ENCODE measurements at regions not wholly inside any gene's neighbourhood (a gene's known extent, or its start where the extent isn't known, plus 50 kb on each side); places are given as distances from the start of the nearest gene placed in this dataset.
"Not testable (repeated sequence)": the region's sequence is repeated elsewhere in the genome, so short reads cannot be mapped to it uniquely, and the experiment has no call there.

DNA sequence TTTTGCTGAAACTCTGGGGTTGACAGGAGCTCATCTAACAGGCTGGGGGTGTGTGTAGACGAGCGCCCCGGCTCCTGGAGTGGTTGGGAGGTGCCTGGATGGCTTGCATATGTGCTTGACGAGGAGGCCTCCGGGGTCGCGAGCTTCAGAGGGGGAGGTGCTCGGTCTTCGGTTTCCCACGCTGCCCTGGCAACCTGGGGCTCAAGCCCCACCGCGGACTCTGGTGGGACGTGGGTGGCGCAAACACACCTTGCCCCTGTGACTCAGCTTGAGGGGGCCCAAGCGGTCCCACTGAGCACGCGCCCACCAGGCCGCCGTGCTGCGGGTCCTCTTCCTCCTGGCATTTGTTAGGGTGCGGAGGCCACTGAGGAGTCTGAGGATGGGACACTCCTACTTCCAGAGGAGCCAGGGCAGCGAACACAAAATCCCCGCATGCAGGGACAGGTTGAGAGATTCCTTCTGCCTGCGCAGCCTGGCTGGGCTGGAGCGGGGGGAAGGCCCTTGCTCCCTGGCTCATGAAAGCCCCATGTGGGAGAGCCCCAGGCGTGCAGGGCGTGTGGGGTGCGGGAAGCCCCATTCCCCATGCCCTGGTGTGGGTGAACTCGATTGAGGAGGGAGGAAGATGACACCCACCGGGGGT is 357.3 kb upstream of the DEFB115 start:
- not testable (repeated sequence) for H4K20me1 ChIP-seq (ENCODE audit: insufficient read depth, low read length); H3K27me3 ChIP-seq (ENCODE audit: low read depth, low read length); H3K4me2 ChIP-seq (ENCODE audit: low read length); H3K27ac ChIP-seq (ENCODE audit: low read length); H3K4me3 ChIP-seq (ENCODE audit: low read length); H2AFZ ChIP-seq (ENCODE audit: low read depth, low read length); H3K36me3 ChIP-seq (replicated peaks; ENCODE audit: low read depth, low read length); H3K79me2 ChIP-seq (ENCODE audit: low read length); H3K4me1 ChIP-seq (ENCODE audit: low read length); H3K9ac ChIP-seq (ENCODE audit: low read length); H3K9me3 ChIP-seq (ENCODE audit: insufficient read depth, low read length)

DNA sequence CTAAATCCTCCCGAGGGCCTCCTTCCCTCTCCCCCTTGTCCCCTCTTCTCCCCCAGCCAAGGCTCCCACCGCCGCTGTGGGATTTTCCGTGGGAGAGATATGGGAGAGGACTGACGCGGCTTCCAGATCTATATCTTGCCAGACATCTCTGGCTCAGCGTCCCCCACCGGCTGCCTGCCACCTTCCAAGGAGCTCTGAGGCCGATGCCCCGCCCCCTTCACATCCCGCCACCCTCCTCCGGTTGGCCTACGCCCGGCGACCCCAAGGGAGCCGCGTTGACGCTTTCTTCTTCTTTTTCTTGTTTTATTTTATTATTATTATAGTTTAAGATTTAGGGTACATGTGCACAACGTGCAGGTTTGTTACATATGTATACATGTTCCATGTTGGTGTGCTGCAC is 352.2 kb upstream of the DEFB115 start:
- H3K4me3 ChIP-seq (ENCODE audit: low read length); H3K79me2 ChIP-seq (ENCODE audit: low read length); H3K4me2 ChIP-seq (ENCODE audit: low read length); H3K36me3 ChIP-seq (replicated peaks; ENCODE audit: low read depth, low read length); H3K27ac ChIP-seq (ENCODE audit: low read length); H3K9me3 ChIP-seq (ENCODE audit: insufficient read depth, low read length); H3K27me3 ChIP-seq (ENCODE audit: low read depth, low read length); H2AFZ ChIP-seq (ENCODE audit: low read depth, low read length); H4K20me1 ChIP-seq (ENCODE audit: insufficient read depth, low read length); H3K9ac ChIP-seq (ENCODE audit: low read length); H3K4me1 ChIP-seq (ENCODE audit: low read length): not testable (repeated sequence)

DNA sequence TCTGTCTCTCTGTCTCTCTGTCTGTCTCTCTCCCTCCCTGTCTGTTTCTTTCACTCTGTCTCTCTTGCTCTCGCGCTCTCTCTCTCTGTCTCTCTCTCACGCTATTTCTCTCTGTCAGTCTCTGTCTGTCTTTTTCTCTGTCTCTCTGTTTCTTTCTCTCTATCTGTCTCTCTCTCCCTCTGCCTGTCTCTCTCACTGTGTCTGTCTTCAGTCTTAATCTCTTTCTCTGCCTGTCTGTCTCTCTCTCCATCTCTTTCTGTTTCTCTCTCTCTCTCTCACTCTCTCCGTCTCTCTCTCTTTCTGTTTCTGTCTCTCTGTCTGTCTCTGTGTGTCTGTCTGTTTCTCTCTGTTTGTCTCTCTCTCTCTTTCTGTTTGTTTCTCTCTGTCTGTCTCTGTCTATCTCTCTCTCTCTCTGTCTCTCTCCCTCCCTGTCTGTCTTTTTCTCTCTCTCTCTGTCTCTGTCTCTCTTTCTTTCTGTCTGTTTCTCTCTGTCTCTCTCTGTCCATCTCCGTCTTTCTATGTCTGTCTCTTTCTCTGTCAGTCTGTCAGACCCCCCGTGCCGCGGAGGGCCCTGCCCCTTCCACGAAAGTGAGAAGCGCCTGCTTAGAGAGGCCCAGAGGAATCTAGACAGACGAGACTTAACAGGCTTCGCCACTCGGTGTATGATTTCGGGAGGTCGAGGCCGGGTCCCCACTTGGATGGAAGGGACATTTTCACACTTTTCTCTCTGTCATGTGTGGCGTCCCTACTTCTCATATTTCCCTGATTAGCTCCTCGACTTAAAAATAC is 346.3 kb upstream of the DEFB115 start:
- H2AFZ ChIP-seq (ENCODE audit: low read depth, low read length): no peak overlapping the region
- H4K20me1 ChIP-seq (ENCODE audit: insufficient read depth, low read length): no peaks in the 10 kb centered on the region
- H3K27me3 ChIP-seq (ENCODE audit: low read depth, low read length): no peaks in the 10 kb centered on the region
- no peaks in the 10 kb centered on the region for H3K4me1 ChIP-seq (ENCODE audit: low read length)
- no peak overlapping the region for H3K4me2 ChIP-seq (ENCODE audit: low read length)
- H3K79me2 ChIP-seq (ENCODE audit: low read length): no peaks in the 10 kb centered on the region
- no peak overlapping the region for H3K27ac ChIP-seq (ENCODE audit: low read length)
- H3K9me3 ChIP-seq (ENCODE audit: insufficient read depth, low read length): no peaks in the 10 kb centered on the region
- TF ChIP-seq, protein P1, sequence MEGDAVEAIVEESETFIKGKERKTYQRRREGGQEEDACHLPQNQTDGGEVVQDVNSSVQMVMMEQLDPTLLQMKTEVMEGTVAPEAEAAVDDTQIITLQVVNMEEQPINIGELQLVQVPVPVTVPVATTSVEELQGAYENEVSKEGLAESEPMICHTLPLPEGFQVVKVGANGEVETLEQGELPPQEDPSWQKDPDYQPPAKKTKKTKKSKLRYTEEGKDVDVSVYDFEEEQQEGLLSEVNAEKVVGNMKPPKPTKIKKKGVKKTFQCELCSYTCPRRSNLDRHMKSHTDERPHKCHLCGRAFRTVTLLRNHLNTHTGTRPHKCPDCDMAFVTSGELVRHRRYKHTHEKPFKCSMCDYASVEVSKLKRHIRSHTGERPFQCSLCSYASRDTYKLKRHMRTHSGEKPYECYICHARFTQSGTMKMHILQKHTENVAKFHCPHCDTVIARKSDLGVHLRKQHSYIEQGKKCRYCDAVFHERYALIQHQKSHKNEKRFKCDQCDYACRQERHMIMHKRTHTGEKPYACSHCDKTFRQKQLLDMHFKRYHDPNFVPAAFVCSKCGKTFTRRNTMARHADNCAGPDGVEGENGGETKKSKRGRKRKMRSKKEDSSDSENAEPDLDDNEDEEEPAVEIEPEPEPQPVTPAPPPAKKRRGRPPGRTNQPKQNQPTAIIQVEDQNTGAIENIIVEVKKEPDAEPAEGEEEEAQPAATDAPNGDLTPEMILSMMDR (IDR thresholded peaks at IDR 0.05; ENCODE audit: low read depth, low read length): no peak
- TF ChIP-seq EZH2phosphoT487 (IDR thresholded peaks at IDR 0.05; ENCODE audit: low read depth): no peak
- no peak overlapping the region for H3K9ac ChIP-seq (ENCODE audit: low read length)
- no peak overlapping the region for H3K4me3 ChIP-seq (ENCODE audit: low read length)
- no peaks in the 10 kb centered on the region for H3K36me3 ChIP-seq (replicated peaks; ENCODE audit: low read depth, low read length)

DNA sequence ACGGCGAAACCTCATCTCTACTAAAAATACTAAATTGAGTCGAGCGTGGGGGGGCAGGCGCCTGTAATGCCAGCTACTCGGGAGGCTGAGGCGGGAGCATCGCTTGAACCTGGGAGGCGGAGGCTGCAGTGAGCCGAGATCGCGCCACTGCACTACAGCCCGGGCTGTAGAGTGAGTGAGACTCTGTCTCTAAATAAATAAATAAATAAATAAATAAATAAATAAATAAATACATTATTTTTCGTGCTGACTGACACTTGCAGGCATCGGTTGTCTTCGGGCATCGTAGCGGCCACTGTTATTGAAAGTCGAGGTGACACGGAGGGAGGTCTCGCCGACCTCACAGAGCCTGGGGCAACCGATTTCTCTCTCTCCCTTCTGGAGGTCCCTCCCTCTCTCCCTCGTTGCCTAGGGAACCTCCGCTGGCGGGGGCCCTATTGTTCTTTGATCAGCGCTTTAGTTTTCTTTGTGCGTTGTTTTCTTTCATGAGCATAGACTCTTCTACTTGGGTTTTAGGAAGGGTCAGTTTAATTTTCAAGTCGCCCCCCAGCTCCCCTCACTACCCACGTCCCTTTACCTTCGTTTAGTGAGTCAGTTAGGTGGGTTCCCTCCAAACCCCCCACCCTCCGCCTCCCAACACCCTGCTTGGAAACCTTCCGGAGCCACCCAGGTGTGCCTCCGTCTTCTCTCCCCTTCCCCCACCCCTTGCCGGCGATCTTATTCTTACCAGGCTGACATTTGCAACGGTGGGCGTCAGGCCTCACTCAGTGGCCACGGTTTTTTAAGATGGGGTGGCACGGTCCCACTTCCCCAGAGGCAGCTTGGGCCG is 345.4 kb upstream of the DEFB115 start:
- H3K4me3 ChIP-seq (ENCODE audit: low read length); H3K27me3 ChIP-seq (ENCODE audit: low read depth, low read length); H3K4me2 ChIP-seq (ENCODE audit: low read length); H3K27ac ChIP-seq (ENCODE audit: low read length); H3K4me1 ChIP-seq (ENCODE audit: low read length); H3K79me2 ChIP-seq (ENCODE audit: low read length); H4K20me1 ChIP-seq (ENCODE audit: insufficient read depth, low read length); H3K9ac ChIP-seq (ENCODE audit: low read length); H3K36me3 ChIP-seq (replicated peaks; ENCODE audit: low read depth, low read length); H2AFZ ChIP-seq (ENCODE audit: low read depth, low read length); H3K9me3 ChIP-seq (ENCODE audit: insufficient read depth, low read length): not testable (repeated sequence)

DNA sequence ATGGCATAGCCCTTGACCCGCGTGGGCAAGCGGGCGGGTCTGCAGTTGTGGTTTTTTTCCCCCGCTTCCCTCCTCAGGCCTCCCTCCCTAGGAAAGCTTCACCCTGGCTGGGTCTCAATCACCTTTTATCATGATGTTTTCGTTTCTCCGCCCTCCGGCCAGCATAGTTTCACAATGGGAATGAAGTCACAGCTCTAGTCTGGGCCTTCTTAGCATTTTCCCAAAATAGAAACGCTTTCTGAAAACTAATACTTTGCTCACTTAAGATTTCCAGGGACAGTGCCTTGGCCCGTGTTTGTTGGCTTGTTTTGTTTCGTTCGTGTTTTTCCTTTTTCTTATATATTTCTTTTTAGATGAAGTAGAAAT is 344.8 kb upstream of the DEFB115 start:
- H3K36me3 ChIP-seq (replicated peaks; ENCODE audit: low read depth, low read length); H3K9ac ChIP-seq (ENCODE audit: low read length); H3K4me2 ChIP-seq (ENCODE audit: low read length); H3K4me1 ChIP-seq (ENCODE audit: low read length); H4K20me1 ChIP-seq (ENCODE audit: insufficient read depth, low read length); H3K27ac ChIP-seq (ENCODE audit: low read length); H3K9me3 ChIP-seq (ENCODE audit: insufficient read depth, low read length); H3K4me3 ChIP-seq (ENCODE audit: low read length); H3K79me2 ChIP-seq (ENCODE audit: low read length); H3K27me3 ChIP-seq (ENCODE audit: low read depth, low read length); H2AFZ ChIP-seq (ENCODE audit: low read depth, low read length): not testable (repeated sequence)

DNA sequence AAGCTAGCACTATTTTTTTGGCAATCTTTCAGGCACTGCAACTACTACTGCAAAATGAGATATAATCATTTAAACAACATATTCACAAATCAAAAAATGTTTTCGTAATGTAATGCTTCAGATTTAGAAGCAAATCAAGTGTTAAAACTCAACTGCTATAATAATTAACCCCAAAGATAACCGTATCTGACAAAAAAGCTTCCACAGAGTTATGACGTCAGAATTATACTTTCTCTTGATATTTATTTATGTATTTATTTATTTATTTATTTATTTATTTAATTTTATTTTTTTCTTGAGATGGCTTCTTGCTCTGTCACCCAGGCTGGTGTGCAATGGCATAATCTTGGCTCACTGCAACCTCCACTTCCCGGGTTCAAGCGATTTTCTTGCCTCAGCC is 341.1 kb upstream of the DEFB115 start:
- H3K9ac ChIP-seq (ENCODE audit: low read length); H4K20me1 ChIP-seq (ENCODE audit: insufficient read depth, low read length); H3K9me3 ChIP-seq (ENCODE audit: insufficient read depth, low read length); H3K79me2 ChIP-seq (ENCODE audit: low read length); H2AFZ ChIP-seq (ENCODE audit: low read depth, low read length); H3K4me1 ChIP-seq (ENCODE audit: low read length); H3K4me3 ChIP-seq (ENCODE audit: low read length); H3K27me3 ChIP-seq (ENCODE audit: low read depth, low read length); H3K4me2 ChIP-seq (ENCODE audit: low read length); H3K36me3 ChIP-seq (replicated peaks; ENCODE audit: low read depth, low read length); H3K27ac ChIP-seq (ENCODE audit: low read length): not testable (repeated sequence)
